HT-29 (cell line): ENCODE measurements at regions not wholly inside any gene's neighbourhood (a gene's known extent, or its start where the extent isn't known, plus 50 kb on each side); places are given as distances from the start of the nearest gene placed in this dataset.
A peak's percentile ranks its signal among the peaks of the same experiment; 100 is the strongest.
"Not testable (repeated sequence)": the region's sequence is repeated elsewhere in the genome, so short reads cannot be mapped to it uniquely, and the experiment has no call there.

ENCODE experiments used
- DNase-seq: peaks from one replicate; pipeline ENCODE4 v3.0.0-alpha.2; 2015; ENCODE audit warnings: low spot score

DNA sequence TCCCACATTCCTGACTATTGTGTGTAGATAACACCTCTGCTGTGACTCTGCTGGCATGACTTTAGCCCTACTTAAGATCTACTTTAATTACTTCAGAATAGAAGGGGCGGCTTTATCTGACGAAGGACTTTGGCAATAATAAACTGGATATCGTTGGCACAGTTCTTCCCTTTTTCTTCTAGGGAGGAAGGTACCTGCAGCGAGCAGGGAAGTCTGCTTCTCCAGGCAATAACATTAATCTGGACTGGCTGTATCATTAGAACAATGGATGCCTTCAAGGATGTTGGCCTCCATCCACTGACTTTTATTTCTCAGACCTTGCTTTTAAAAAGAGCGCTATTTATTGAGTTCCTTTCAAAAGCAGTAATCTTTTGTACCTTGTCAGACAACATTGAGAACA, 172.6 kb upstream of the THSD7A start:
- no peak for DNase-seq

GRCh38 chr7:12007576-12007975, 175.6 kb upstream of the THSD7A start:
- DNase-seq, result no peak

- DNase-seq, result no peak
Observed at GRCh38 chr7:12013983-12014382, 182.0 kb upstream of the THSD7A start.

DNA sequence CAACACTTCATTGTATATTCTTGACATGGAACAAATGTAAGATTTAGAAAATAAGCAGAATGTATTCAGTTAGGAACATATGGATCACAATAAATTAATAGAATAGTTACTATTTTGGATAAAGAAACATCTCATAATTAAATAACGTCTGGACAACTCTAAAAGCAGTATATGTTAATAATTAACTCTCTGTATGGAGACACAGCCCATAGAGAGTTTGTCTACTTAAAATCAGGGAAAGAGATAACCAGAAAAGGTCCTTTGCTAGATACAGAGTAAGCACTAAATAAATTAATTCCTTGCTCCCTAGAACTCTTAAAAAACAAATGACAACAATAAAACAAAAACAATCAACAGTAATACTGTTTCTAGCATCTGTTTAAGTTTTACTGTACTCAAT, 184.4 kb upstream of the THSD7A start:
- DNase-seq, result no peak

DNA sequence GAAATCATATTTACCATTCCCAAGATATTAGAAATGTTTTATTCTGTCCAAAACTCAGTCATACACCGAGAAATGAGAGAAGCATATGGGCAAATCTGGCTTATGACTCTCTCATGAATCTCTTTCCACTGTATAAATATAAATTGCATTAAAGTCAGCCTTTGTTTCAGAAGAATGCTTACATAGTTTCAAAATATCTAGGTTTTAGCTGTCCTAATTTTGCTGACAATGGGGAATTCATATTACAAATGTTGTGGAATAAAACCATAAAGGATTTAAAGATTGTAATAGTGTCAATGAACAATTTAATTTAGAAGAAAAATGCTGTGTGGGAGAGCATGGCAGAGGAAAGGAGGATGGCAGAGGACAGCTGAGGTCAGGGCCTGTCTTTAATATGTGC, 185.0 kb upstream of the THSD7A start:
- DNase-seq, result no peak

DNA sequence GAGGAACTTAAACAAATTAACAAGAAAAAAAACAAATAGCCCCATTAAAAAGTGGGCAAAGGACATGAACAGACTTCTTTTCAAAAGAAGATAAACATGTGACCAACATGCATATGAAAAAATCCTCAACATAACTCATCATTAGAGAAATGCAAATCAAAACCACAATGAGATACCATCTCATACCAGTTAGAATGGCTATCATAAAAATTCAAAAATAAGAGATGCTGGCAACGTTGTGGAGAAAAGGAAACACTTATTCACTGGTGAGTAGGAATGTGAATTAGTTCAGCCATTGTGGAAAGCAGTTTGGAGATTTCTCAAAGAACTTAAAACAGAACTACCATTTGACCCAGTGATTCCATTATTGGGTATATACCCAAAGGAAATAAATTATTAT, 189.1 kb upstream of the TMEM106B start:
- DNase-seq, result not testable (repeated sequence)

DNA sequence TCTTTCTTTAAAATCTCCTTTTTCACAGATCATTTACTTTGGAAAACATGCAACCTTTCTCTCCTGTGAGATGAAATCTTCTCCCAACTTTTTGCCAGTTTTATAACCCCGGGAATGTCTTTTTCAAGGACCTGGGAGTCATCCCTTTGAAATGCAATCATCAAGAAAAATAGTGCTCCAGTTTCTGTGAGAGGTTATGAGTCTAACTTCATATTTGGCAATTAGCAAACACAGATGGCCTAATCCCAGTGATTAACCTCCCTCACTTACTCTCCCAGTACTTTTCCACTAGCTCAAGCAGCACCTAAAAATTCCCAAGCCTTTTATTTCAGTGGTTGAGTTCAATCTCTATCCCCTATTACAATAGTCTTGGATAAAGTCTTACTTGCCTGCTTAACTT, 185.8 kb upstream of the TMEM106B start:
- no peak for DNase-seq

DNA sequence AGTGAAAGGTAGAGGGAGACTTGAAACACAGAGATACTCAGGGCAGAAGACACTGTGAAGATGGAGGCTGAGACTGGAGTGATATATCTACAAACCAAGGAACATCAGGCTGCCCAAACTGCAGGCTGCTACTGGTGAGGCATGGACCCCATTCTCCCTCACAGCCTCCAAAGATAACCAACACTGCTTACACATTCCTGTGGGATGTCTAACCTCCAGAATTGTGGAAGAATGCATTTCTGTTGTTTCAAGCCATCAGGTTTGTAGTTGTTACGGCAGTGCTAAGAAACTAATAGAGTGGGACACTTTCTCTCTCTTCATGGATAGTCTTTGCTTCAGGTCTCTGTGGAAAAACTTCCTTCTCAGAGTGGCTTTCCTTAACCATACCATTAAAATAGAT, 182.6 kb upstream of the TMEM106B start:
- DNase-seq, result no peak

GRCh38 chr7:12030116-12030515, 181.0 kb upstream of the TMEM106B start:
- DNase-seq, result no peak

- DNase-seq, result peak; percentile 12
Observed at GRCh38 chr7:12031186-12031585, 179.9 kb upstream of the TMEM106B start.

DNA sequence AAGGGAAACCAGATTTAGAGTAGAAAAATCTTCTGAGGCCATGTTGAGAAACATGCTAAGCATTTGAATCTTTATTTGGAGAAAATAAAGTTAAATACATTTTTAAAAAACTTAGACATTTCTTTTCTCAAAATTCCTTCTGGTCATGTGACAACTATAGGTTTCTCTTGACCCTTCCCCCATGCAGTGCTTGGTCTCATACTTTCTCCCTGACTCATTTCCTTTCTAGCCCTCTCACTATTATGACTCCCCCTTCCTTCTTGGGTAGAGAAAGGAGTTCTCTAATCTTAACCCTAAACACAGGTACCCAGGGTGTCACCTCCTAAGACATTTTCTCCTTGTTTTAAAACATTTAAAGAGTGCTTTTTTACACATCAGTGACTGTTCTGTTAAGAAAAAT, 179.5 kb upstream of the TMEM106B start:
- peak; percentile 37 for DNase-seq

GRCh38 chr7:12032146-12032545, 178.9 kb upstream of the TMEM106B start:
- DNase-seq, result no peak

GRCh38 chr7:12043457-12043856, 167.6 kb upstream of the TMEM106B start:
- DNase-seq, result not testable (repeated sequence)

DNA sequence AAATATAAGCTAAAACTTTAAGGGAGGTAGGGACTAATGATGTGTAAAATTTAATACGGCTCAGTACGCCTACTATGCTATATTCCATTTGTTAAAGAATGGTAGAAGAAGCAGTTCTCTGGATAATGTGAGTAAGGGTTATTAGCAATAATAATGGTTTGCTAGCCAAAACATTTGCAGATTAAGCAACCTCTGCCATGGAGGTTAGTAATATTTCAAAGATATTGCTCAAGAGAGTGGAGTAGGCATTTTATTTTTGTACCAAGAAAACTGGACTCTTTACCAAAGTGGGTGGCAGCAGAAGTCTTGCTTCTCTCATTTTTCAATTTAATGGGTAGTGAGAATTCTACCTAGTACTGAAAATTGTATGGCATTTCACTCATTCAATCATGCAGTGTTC, 158.9 kb upstream of the TMEM106B start:
- no peak for DNase-seq

DNA sequence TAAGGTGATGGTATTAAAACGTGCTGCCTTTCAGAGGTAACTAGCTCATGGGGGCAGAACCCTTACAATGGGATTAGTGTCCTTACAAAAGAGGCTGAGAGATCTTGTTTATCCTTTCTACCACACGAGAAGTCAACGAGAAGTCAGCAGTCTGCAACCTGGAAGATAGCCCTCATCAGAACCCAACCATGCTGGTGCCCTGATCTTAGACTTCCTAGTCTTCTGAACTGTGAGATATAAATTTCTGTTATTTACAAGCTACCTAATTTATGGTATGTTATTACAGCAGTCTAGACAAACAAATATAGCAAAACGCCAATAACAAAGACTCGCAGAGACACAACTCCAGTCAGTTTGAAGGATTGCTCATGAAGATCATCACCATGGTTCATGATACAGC, 157.5 kb upstream of the TMEM106B start:
- no peak for DNase-seq

GRCh38 chr7:12054830-12055229, 156.3 kb upstream of the TMEM106B start:
- DNase-seq, result no peak

DNA sequence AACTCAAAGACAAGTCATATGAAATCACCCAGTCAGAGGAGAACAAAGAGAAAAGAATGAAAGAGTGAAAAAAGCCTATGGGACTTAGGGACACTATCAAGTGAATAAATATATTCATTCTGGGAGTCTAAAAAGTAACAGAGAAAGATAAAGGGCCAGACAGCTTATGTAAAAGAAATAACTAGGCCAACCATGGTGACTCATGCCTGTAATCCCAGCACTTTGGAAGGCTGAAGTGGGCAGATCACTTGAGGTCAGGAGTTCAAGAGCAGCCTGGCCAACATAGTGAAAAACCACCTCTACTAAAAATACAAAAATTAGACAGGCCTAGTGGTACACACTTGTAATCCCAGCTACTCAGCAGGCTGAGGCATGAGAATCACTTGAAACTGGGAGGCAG, 154.7 kb upstream of the TMEM106B start:
- DNase-seq, result no peak

DNA sequence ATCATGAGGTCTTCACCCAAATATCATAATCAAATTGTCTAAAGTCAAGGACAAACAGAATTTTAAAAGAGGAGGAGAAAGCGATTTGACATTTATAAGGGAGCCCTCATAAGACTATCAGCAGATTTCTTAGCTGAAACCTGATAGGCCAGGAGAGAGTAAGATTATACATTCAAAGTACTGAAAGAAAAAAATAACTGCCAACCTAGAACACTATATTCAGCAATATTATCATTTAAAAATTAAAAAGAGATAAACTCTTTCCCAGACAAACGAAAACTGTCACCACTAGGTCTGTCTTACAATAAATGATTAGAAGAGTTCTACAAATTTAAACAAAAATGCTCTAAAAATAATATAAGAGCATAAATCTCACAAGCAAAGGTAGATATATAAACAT, 154.1 kb upstream of the TMEM106B start:
- DNase-seq, result no peak

DNA sequence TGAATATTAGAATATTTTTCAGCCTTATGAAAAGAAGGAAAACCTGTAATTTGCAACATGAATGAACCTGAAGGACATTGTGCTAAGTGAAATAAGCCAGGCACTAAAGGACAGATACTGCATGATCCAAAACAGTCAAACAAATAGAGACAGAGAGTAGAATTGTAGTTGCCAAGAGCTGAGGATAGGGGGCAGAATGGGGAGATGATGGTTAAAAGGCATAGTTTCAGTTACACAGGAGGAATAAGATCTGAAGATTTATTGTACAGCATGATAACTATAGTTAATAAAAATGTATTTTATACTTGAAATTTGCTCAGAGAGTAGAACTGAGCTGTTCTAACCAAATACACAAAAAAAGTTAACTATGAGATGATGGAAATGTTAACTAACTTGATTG, 149.0 kb upstream of the TMEM106B start:
- no peak for DNase-seq

DNA sequence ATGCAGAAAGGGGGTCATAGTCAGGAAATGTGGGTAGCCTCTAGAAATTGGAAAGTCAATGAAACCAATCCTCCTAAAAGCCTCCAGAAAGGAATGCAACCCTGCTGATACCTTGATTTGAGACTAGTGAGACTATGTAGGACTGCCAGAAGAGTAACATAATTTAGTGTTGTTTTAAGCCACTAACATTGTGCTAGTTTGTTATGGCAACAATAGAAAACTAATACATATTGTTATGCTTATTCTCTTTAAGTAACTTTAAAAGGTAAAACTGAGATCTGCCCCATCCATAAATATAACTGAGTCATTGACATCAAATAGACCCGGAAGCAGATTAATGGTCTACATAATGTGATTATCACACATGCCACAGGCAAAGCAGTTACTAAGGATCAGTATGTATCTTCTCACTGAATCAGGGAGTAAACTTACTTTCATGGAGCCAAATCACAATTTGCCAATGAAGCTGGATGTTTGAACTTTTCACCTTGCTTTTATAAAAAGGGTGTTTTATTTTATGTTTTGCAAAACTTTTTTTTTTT, 146.4 kb upstream of the TMEM106B start:
- no peak for DNase-seq

GRCh38 chr7:12066004-12066403, 145.1 kb upstream of the TMEM106B start:
- DNase-seq, result no peak

GRCh38 chr7:12066521-12066920, 144.6 kb upstream of the TMEM106B start:
- DNase-seq, result peak; percentile 27

GRCh38 chr7:12067156-12067831, 143.8 kb upstream of the TMEM106B start:
- DNase-seq, result peak; percentile 86

GRCh38 chr7:12069757-12070156, 141.3 kb upstream of the TMEM106B start:
- peak; percentile 37 for DNase-seq
